GM23338 (cell line): ENCODE measurements at regions not wholly inside any gene's neighbourhood (a gene's known extent, or its start where the extent isn't known, plus 50 kb on each side); places are given as distances from the start of the nearest gene placed in this dataset.

Source experiments
- ATAC-seq: fragments of 200-7000 bp; cut with Tn5 transposase; 3 replicates; pipeline ENCODE4 v1.9.1; 2020
- DNase-seq: peaks from one replicate; pipeline ENCODE4 v3.0.0-alpha.2; 2015; ENCODE audit warnings: low spot score
- H2AFZ ChIP-seq: fragments of 200-600 bp; sonication (generic); 2 replicates; pipeline ENCODE4 v1.8.0; 2016; ENCODE audit warnings: antibody characterized with exemption, mild to moderate bottlenecking, moderate library complexity
- H3F3A ChIP-seq: fragments of 200-600 bp; sonication (generic); replicated peaks from 2 replicates; pipeline ENCODE4 v1.8.0; 2017; ENCODE audit warnings: antibody characterized with exemption, mixed run types, low read depth
- H3K27ac ChIP-seq: fragments of 200-600 bp; sonication (generic); 2 replicates; pipeline ENCODE4 v1.6.1; 2016; ENCODE audit warnings: low read depth
- H3K27me3 ChIP-seq: fragments of 200-600 bp; sonication (generic); 2 replicates; pipeline ENCODE4 v1.8.0; 2016; ENCODE audit warnings: mild to moderate bottlenecking, mixed run types, moderate library complexity; ENCODE audit not compliant: insufficient read depth
- H3K36me3 ChIP-seq: fragments of 200-600 bp; sonication (generic); 2 replicates; pipeline ENCODE4 v1.8.0; 2016; ENCODE audit warnings: mild to moderate bottlenecking; ENCODE audit not compliant: insufficient read depth
- H3K4me1 ChIP-seq: fragments of 200-600 bp; sonication (generic); 2 replicates; pipeline ENCODE4 v1.8.0; 2016; ENCODE audit warnings: mild to moderate bottlenecking, moderate library complexity; ENCODE audit not compliant: insufficient read depth
- H3K4me2 ChIP-seq: fragments of 200-600 bp; sonication (generic); 2 replicates; pipeline ENCODE4 v1.7.1; 2017; ENCODE audit warnings: mixed run types
- H3K4me3 ChIP-seq: fragments of 200-600 bp; sonication (generic); 2 replicates; pipeline ENCODE4 v1.6.1; 2016; ENCODE audit warnings: mixed run types
- H3K79me2 ChIP-seq: fragments of 200-600 bp; sonication (generic); replicated peaks from 2 replicates; pipeline ENCODE4 v1.8.0; 2017; ENCODE audit warnings: mild to moderate bottlenecking; ENCODE audit not compliant: insufficient read depth
- H3K9me2 ChIP-seq: fragments of 200-600 bp; sonication (generic); 2 replicates; pipeline ENCODE4 v1.8.0; 2017; ENCODE audit not compliant: insufficient read depth
- H4K20me1 ChIP-seq: fragments of 200-600 bp; sonication (generic); replicated peaks from 2 replicates; pipeline ENCODE4 v1.8.0; 2017; ENCODE audit warnings: mild to moderate bottlenecking; ENCODE audit not compliant: insufficient read depth
- H3K27ac Mint-ChIP-seq: 2 replicates; pipeline ENCODE4 v1.8.0; 2020; ENCODE audit warnings: inconsistent platforms, mild to moderate bottlenecking, moderate library complexity, mixed read lengths
- H3K27me3 Mint-ChIP-seq: 3 replicates; pipeline ENCODE4 v1.8.0; 2022; ENCODE audit warnings: low read depth, mild to moderate bottlenecking, moderate library complexity, mixed read lengths, inconsistent platforms; ENCODE audit not compliant: insufficient read depth, poor library complexity
- H3K36me3 Mint-ChIP-seq: 3 replicates; pipeline ENCODE4 v1.8.0; 2021; ENCODE audit warnings: low read depth, mild to moderate bottlenecking, inconsistent platforms, moderate library complexity, mixed read lengths
- H3K4me1 Mint-ChIP-seq: 3 replicates; pipeline ENCODE4 v1.8.0; 2020; ENCODE audit warnings: mild to moderate bottlenecking, inconsistent platforms, mixed read lengths
- H3K4me3 Mint-ChIP-seq: 3 replicates; pipeline ENCODE4 v1.8.0; 2021; ENCODE audit warnings: moderate library complexity, mild to moderate bottlenecking, inconsistent platforms, mixed read lengths
- H3K9me3 Mint-ChIP-seq: 3 replicates; pipeline ENCODE4 v1.8.0; 2020; ENCODE audit warnings: moderate library complexity, mild to moderate bottlenecking, inconsistent platforms, mixed read lengths
- CREB1 ChIP-seq: fragments of 250-450 bp; sonication (Bioruptor Pico); IDR thresholded peaks from 2 replicates; pipeline ENCODE4 v1.5.0; 2020; ENCODE audit warnings: low read depth, mild to moderate bottlenecking, moderate library complexity
- CTCF ChIP-seq, 2 experiments: fragments of 200-600 bp in 1 of 2; sonication (generic) in 1 of 2; conservative IDR thresholded peaks; 2 replicates each; pipeline versions ENCODE4 v1.5.1 to v1.6.1; 2016 to 2017; ENCODE audit warnings: antibody characterized with exemption in 2 of 2, low read depth in 2 of 2, mild to moderate bottlenecking in 2 of 2, moderate library complexity in 1 of 2
- EZH2 ChIP-seq: fragments of 200-600 bp; sonication (generic); IDR thresholded peaks from one replicate; pipeline ENCODE4 v1.8.0; 2017; ENCODE audit warnings: antibody characterized with exemption, mild to moderate bottlenecking, low read depth; ENCODE audit not compliant: unreplicated experiment
- EZH2phosphoT487 ChIP-seq: fragments of 200-600 bp; sonication (generic); IDR thresholded peaks from one replicate; pipeline ENCODE4 v1.8.1; 2018; ENCODE audit warnings: antibody characterized with exemption; ENCODE audit not compliant: unreplicated experiment
- JUNB ChIP-seq: IDR thresholded peaks from one replicate; pipeline ENCODE4 v1.6.1; 2016; ENCODE audit warnings: antibody characterized with exemption; ENCODE audit not compliant: unreplicated experiment
- NANOG ChIP-seq: IDR thresholded peaks from 2 replicates; pipeline ENCODE4 v1.6.1; 2016; ENCODE audit warnings: antibody characterized with exemption, borderline replicate concordance
- POLR2AphosphoS5 ChIP-seq: IDR thresholded peaks from 2 replicates; pipeline ENCODE4 v1.6.1; 2016; ENCODE audit warnings: antibody characterized with exemption, low read depth
- STAT1 ChIP-seq: IDR thresholded peaks from one replicate; pipeline ENCODE4 v1.6.1; 2016; ENCODE audit warnings: antibody characterized with exemption; ENCODE audit not compliant: unreplicated experiment
- ZNF114 ChIP-seq: fragments of 250-450 bp; sonication (Bioruptor Pico); IDR thresholded peaks from 2 replicates; pipeline ENCODE4 v1.5.0; 2020; ENCODE audit warnings: mild to moderate bottlenecking, moderate library complexity
- ZNF331 ChIP-seq: fragments of 250-450 bp; sonication (Bioruptor Pico); IDR thresholded peaks from 2 replicates; pipeline ENCODE4 v1.5.0; 2020; ENCODE audit warnings: low read depth, mild to moderate bottlenecking, moderate library complexity
- TF ChIP-seq, protein P1 (sequence below): IDR thresholded peaks from one replicate; pipeline ENCODE4 v1.6.1; 2018; ENCODE audit warnings: antibody characterized with exemption; ENCODE audit not compliant: unreplicated experiment
- TF ChIP-seq, protein P2 (sequence below): fragments of 250-450 bp; sonication (Bioruptor Pico); IDR thresholded peaks from 2 replicates; pipeline ENCODE4 v1.5.0; 2020; ENCODE audit warnings: mild to moderate bottlenecking, moderate library complexity
- TF ChIP-seq, protein P3 (sequence below): IDR thresholded peaks from 2 replicates; pipeline ENCODE4 v1.6.1; 2016; ENCODE audit warnings: antibody characterized with exemption

GRCh38 chr4:45324455-45325417 is 598.4 kb upstream of the GNPDA2 start:
- DNase-seq (no peak), ATAC-seq (no peak)
- no peaks in the 10 kb centered on the region for H3K4me1 Mint-ChIP-seq
- Histone ChIP-seq H3K4me2 (no peak overlapping the region), H3K9me2 (peaks cover 3% of the 10 kb centered on the region), H3K4me1 (no peaks in the 10 kb centered on the region), H2AFZ (no peak overlapping the region), H3K79me2 (no peaks in the 10 kb centered on the region), H3F3A (no peaks in the 10 kb centered on the region), H3K27me3 (no peaks in the 10 kb centered on the region), H4K20me1 (no peaks in the 10 kb centered on the region), H3K4me3 (no peak overlapping the region), H3K36me3 (no peaks in the 10 kb centered on the region), H3K27ac (no peak overlapping the region)
- TF ChIP-seq, protein P1, sequence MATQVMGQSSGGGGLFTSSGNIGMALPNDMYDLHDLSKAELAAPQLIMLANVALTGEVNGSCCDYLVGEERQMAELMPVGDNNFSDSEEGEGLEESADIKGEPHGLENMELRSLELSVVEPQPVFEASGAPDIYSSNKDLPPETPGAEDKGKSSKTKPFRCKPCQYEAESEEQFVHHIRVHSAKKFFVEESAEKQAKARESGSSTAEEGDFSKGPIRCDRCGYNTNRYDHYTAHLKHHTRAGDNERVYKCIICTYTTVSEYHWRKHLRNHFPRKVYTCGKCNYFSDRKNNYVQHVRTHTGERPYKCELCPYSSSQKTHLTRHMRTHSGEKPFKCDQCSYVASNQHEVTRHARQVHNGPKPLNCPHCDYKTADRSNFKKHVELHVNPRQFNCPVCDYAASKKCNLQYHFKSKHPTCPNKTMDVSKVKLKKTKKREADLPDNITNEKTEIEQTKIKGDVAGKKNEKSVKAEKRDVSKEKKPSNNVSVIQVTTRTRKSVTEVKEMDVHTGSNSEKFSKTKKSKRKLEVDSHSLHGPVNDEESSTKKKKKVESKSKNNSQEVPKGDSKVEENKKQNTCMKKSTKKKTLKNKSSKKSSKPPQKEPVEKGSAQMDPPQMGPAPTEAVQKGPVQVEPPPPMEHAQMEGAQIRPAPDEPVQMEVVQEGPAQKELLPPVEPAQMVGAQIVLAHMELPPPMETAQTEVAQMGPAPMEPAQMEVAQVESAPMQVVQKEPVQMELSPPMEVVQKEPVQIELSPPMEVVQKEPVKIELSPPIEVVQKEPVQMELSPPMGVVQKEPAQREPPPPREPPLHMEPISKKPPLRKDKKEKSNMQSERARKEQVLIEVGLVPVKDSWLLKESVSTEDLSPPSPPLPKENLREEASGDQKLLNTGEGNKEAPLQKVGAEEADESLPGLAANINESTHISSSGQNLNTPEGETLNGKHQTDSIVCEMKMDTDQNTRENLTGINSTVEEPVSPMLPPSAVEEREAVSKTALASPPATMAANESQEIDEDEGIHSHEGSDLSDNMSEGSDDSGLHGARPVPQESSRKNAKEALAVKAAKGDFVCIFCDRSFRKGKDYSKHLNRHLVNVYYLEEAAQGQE: no peak
- TF ChIP-seq STAT1 (no peak), ZNF114 (CRISPR knock-in tag) (no peak), EZH2phosphoT487 (no peak), EZH2 (no peak), ZNF331 (CRISPR knock-in tag) (no peak), CTCF (conservative IDR thresholded peaks at IDR 0.05; ENCODE audit: low read depth in 2 of 2) (no peak), JUNB (no peak), CREB1 (CRISPR knock-in tag) (no peak), NANOG (no peak), POLR2AphosphoS5 (no peak)
- TF ChIP-seq, protein P2, sequence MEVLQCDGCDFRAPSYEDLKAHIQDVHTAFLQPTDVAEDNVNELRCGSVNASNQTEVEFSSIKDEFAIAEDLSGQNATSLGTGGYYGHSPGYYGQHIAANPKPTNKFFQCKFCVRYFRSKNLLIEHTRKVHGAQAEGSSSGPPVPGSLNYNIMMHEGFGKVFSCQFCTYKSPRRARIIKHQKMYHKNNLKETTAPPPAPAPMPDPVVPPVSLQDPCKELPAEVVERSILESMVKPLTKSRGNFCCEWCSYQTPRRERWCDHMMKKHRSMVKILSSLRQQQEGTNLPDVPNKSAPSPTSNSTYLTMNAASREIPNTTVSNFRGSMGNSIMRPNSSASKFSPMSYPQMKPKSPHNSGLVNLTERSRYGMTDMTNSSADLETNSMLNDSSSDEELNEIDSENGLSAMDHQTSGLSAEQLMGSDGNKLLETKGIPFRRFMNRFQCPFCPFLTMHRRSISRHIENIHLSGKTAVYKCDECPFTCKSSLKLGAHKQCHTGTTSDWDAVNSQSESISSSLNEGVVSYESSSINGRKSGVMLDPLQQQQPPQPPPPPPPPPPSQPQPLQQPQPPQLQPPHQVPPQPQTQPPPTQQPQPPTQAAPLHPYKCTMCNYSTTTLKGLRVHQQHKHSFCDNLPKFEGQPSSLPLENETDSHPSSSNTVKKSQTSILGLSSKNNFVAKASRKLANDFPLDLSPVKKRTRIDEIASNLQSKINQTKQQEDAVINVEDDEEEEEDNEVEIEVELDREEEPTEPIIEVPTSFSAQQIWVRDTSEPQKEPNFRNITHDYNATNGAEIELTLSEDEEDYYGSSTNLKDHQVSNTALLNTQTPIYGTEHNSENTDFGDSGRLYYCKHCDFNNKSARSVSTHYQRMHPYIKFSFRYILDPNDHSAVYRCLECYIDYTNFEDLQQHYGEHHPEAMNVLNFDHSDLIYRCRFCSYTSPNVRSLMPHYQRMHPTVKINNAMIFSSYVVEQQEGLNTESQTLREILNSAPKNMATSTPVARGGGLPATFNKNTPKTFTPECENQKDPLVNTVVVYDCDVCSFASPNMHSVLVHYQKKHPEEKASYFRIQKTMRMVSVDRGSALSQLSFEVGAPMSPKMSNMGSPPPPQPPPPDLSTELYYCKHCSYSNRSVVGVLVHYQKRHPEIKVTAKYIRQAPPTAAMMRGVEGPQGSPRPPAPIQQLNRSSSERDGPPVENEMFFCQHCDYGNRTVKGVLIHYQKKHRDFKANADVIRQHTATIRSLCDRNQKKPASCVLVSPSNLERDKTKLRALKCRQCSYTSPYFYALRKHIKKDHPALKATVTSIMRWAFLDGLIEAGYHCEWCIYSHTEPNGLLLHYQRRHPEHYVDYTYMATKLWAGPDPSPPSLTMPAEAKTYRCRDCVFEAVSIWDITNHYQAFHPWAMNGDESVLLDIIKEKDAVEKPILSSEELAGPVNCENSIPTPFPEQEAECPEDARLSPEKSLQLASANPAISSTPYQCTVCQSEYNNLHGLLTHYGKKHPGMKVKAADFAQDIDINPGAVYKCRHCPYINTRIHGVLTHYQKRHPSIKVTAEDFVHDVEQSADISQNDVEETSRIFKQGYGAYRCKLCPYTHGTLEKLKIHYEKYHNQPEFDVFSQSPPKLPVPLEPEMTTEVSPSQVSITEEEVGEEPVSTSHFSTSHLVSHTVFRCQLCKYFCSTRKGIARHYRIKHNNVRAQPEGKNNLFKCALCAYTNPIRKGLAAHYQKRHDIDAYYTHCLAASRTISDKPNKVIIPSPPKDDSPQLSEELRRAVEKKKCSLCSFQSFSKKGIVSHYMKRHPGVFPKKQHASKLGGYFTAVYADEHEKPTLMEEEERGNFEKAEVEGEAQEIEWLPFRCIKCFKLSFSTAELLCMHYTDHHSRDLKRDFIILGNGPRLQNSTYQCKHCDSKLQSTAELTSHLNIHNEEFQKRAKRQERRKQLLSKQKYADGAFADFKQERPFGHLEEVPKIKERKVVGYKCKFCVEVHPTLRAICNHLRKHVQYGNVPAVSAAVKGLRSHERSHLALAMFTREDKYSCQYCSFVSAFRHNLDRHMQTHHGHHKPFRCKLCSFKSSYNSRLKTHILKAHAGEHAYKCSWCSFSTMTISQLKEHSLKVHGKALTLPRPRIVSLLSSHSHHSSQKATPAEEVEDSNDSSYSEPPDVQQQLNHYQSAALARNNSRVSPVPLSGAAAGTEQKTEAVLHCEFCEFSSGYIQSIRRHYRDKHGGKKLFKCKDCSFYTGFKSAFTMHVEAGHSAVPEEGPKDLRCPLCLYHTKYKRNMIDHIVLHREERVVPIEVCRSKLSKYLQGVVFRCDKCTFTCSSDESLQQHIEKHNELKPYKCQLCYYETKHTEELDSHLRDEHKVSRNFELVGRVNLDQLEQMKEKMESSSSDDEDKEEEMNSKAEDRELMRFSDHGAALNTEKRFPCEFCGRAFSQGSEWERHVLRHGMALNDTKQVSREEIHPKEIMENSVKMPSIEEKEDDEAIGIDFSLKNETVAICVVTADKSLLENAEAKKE: no peak
- TF ChIP-seq, protein P3, sequence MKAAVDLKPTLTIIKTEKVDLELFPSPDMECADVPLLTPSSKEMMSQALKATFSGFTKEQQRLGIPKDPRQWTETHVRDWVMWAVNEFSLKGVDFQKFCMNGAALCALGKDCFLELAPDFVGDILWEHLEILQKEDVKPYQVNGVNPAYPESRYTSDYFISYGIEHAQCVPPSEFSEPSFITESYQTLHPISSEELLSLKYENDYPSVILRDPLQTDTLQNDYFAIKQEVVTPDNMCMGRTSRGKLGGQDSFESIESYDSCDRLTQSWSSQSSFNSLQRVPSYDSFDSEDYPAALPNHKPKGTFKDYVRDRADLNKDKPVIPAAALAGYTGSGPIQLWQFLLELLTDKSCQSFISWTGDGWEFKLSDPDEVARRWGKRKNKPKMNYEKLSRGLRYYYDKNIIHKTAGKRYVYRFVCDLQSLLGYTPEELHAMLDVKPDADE: no peak
- peaks cover 2% of the 10 kb centered on the region; the same call in 1 of the 3 replicates for H3K36me3 Mint-ChIP-seq
- no peak overlapping the region for H3K27ac Mint-ChIP-seq
- H3K4me3 Mint-ChIP-seq: no peak overlapping the region
- H3K9me3 Mint-ChIP-seq: peaks cover 72% of the 10 kb centered on the region
- peaks cover 2% of the 10 kb centered on the region for H3K27me3 Mint-ChIP-seq
